ENCODE measurements at regions not wholly inside any gene's neighbourhood (a gene's known extent, or its start where the extent isn't known, plus 50 kb on each side); places are given as distances from the start of the nearest gene placed in this dataset.

DNA sequence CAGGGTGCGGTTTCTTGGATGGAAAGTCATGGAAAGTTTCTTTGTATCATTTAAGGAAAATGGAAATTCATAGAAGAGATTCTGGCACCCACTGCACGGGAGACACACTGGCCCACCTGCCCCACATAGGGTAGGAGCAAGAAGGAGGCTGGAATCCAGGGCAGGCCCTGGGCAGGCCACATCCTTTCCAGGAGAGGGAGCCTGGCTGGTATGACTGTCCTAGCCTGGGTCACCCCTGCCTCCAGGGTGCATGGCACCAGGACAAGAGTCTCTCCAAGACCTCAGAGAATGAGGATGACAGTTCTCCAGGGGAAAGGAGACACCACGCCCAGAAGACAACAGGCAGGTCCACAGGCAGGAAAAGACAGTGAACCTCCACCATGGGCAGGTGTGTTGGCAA is 297.2 kb downstream of the TCERG1L start:
- no peak for TF ChIP-seq HOXB13 (CRISPR knock-in tag; IDR thresholded peaks at IDR 0.05; ENCODE audit: low read depth)
- TF ChIP-seq, protein P1, sequence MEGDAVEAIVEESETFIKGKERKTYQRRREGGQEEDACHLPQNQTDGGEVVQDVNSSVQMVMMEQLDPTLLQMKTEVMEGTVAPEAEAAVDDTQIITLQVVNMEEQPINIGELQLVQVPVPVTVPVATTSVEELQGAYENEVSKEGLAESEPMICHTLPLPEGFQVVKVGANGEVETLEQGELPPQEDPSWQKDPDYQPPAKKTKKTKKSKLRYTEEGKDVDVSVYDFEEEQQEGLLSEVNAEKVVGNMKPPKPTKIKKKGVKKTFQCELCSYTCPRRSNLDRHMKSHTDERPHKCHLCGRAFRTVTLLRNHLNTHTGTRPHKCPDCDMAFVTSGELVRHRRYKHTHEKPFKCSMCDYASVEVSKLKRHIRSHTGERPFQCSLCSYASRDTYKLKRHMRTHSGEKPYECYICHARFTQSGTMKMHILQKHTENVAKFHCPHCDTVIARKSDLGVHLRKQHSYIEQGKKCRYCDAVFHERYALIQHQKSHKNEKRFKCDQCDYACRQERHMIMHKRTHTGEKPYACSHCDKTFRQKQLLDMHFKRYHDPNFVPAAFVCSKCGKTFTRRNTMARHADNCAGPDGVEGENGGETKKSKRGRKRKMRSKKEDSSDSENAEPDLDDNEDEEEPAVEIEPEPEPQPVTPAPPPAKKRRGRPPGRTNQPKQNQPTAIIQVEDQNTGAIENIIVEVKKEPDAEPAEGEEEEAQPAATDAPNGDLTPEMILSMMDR (IDR thresholded peaks at IDR 0.05), result no peak
- no peak for TF ChIP-seq POLR2A (IDR thresholded peaks at IDR 0.05; ENCODE audit: low read length)
- TF ChIP-seq ESRRA (IDR thresholded peaks at IDR 0.05; ENCODE audit: borderline replicate concordance, low read length), result no peak
- TF ChIP-seq REST (IDR thresholded peaks at IDR 0.05), result no peak
- TF ChIP-seq EP300 (IDR thresholded peaks at IDR 0.05), result no peak
- no peak for TF ChIP-seq PHF8 (IDR thresholded peaks at IDR 0.05; ENCODE audit: borderline replicate concordance, low read depth)
- no peak for TF ChIP-seq JUNB (IDR thresholded peaks at IDR 0.05)

Measured in A549 (cell line).